Nucleus accumbens (tissue), 56 donors: ENCODE measurements at regions not wholly inside any gene's neighbourhood (a gene's known extent, or its start where the extent isn't known, plus 50 kb on each side); places are given as distances from the start of the nearest gene placed in this dataset.
A peak's percentile ranks its signal among the peaks of the same experiment; 100 is the strongest.

Experiments
- DNase-seq, 56 donors: peaks; one replicate each; lab custom pipeline; 2025; lab: John Stamatoyannopoulos, UW

GRCh38 chr3:192079098-192079497 lies 618.1 kb downstream of the PYDC2 start:
- DNase-seq = no peak

GRCh38 chr3:192080336-192080735 lies 619.4 kb downstream of the PYDC2 start:
- DNase-seq = no peak

- DNase-seq = peak in 2 of 56 donors; percentile 1 to 6
Observed at GRCh38 chr3:192082730-192083660, 622.0 kb downstream of the PYDC2 start.
